Progenitor cell of endocrine pancreas (in vitro differentiated cells): ENCODE measurements at regions not wholly inside any gene's neighbourhood (a gene's known extent, or its start where the extent isn't known, plus 50 kb on each side); places are given as distances from the start of the nearest gene placed in this dataset.

Source experiments
- DNase-seq: peaks from one replicate; pipeline ENCODE4 v3.0.0; 2021; ENCODE audit warnings: low spot score; ENCODE audit not compliant: unreplicated experiment
- H3K27ac Mint-ChIP-seq: 2 replicates; pipeline ENCODE4 v1.8.0; 2021; ENCODE audit warnings: mild to moderate bottlenecking, moderate library complexity, mixed read lengths
- H3K27me3 Mint-ChIP-seq: 2 replicates; pipeline ENCODE4 v1.8.0; 2021; ENCODE audit warnings: mixed read lengths
- H3K36me3 Mint-ChIP-seq: 2 replicates; pipeline ENCODE4 v1.8.0; 2022; ENCODE audit warnings: mixed read lengths; ENCODE audit not compliant: insufficient read depth
- H3K4me1 Mint-ChIP-seq: 2 replicates; pipeline ENCODE4 v1.8.0; 2021; ENCODE audit warnings: low read depth, mixed read lengths
- H3K4me3 Mint-ChIP-seq: 2 replicates; pipeline ENCODE4 v1.8.0; 2021; ENCODE audit warnings: low read depth, mild to moderate bottlenecking, moderate library complexity, mixed read lengths
- H3K9me3 Mint-ChIP-seq: 2 replicates; pipeline ENCODE4 v1.8.0; 2021; ENCODE audit warnings: low read depth, mixed read lengths
- CTCF ChIP-seq: fragments of 200-600 bp; sonication (generic); IDR thresholded peaks from one replicate; pipeline ENCODE4 v1.5.0; 2021; ENCODE audit warnings: antibody characterized with exemption, mild to moderate bottlenecking; ENCODE audit not compliant: unreplicated experiment

GRCh38 chr11:15773476-15774387 is 582.6 kb downstream of the SOX6 start:
- TF ChIP-seq CTCF: no peak
- Mint-ChIP-seq H3K36me3 (no peaks in the 10 kb centered on the region), H3K4me1 (peaks cover 28% of the 10 kb centered on the region), H3K9me3 (peaks cover 2% of the 10 kb centered on the region), H3K4me3 (no peak overlapping the region), H3K27ac (no peak overlapping the region), H3K27me3 (peaks cover 18% of the 10 kb centered on the region)
- DNase-seq: no peak

DNA sequence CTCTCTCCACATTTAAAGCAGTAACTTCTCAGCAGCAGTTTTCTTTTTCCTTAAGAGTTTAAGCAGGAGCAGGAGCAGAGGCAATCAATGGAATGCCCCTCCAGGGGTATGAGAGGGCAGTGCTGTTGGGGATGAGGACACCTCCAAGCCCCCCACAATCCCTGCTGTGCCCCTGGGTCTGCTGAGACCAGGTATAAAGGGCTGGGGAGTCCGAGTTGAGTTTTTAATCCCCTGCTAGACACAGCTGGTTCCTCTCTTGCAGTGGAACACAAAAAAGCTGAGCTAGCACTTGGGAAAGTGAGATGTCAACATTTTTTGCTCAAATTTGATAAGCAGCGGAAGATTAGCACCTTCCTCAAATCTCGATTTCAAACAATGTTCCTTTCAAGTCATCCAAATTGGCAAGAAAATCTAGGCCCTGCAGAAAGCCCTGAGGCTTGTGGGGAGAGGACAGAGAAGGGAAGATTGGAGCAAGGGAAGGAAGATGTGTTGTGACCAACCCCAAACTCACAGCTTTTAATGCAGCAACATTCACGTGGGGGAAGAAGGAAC is 581.9 kb downstream of the SOX6 start:
- H3K36me3 Mint-ChIP-seq: no peaks in the 10 kb centered on the region
- no peak for DNase-seq

DNA sequence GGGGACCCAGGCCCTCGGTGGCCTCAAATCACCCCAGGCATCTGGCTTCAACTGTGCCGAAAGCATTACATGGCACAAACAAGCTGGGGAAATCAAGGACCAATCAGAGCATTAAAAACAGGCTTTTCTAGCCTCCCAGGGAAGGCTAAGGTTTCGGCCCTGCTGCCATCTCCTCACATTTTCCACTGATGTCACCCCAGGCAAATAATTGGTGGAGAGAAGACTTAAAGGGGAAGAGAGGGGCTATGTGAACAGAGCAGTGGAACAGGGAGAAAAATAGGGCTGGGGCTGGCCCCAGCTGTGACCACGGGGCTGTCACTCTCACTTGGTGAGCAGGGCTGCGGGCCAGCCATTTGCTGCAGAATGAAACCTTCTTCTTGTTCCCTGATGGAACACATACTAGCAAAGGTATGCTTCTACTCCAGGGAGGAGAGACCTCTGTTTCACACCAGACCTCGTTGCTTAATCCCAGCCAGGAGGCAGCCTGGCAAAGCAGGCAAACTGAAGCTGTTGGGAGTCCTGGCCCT is 581.3 kb downstream of the SOX6 start:
- no peak overlapping the region for H3K27ac Mint-ChIP-seq
- no peak for TF ChIP-seq CTCF
- H3K4me1 Mint-ChIP-seq: peaks cover 17% of the 10 kb centered on the region
- H3K4me3 Mint-ChIP-seq: no peak overlapping the region
- no peaks in the 10 kb centered on the region for H3K36me3 Mint-ChIP-seq
- no peak for DNase-seq
- no peaks in the 10 kb centered on the region for H3K9me3 Mint-ChIP-seq
- H3K27me3 Mint-ChIP-seq: peaks cover 18% of the 10 kb centered on the region

More for the DNA sequence above, 581.9 kb downstream of the SOX6 start:
- no peaks in the 10 kb centered on the region for H3K9me3 Mint-ChIP-seq
- TF ChIP-seq CTCF: no peak
- H3K27me3 Mint-ChIP-seq: peaks cover 18% of the 10 kb centered on the region
- H3K27ac Mint-ChIP-seq: no peak overlapping the region
- H3K4me3 Mint-ChIP-seq: no peak overlapping the region
- H3K4me1 Mint-ChIP-seq: peaks cover 21% of the 10 kb centered on the region

DNA sequence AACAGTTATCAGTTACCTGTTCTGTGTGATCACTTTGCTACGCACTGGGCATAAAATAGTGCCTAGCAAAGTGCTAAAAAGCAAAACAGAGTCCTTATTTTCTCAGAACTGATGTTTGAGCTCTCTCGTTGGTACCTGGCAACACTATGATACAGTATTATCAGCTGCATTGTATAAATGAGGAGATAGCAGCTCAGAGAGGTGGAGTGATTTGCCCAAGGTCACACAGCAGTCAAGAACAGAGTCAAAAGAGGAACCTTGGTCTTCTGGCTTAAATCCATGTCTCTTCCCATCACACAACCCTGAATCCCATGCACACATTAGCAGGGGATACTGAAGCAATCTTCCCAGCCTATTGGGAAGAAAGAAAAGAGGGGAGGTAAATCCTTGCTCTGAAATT is 580.5 kb downstream of the SOX6 start:
- Mint-ChIP-seq H3K36me3 (no peaks in the 10 kb centered on the region), H3K4me3 (no peak overlapping the region), H3K4me1 (peaks cover 20% of the 10 kb centered on the region), H3K9me3 (no peaks in the 10 kb centered on the region), H3K27me3 (peaks cover 18% of the 10 kb centered on the region), H3K27ac (no peak overlapping the region)
- DNase-seq: no peak
- no peak for TF ChIP-seq CTCF

- Mint-ChIP-seq H3K27ac (no peak overlapping the region), H3K4me3 (no peak overlapping the region), H3K27me3 (peaks cover 18% of the 10 kb centered on the region), H3K9me3 (no peaks in the 10 kb centered on the region), H3K4me1 (peaks cover 15% of the 10 kb centered on the region), H3K36me3 (no peaks in the 10 kb centered on the region)
- no peak for TF ChIP-seq CTCF
- no peak for DNase-seq
These were observed 580.0 kb downstream of the SOX6 start for GRCh38 chr11:15776366-15776765.
